SJCRH30 (cell line): ENCODE measurements at regions not wholly inside any gene's neighbourhood (a gene's known extent, or its start where the extent isn't known, plus 50 kb on each side); places are given as distances from the start of the nearest gene placed in this dataset.

Source experiments
- DNase-seq, 2 experiments: peaks; one replicate each; pipeline ENCODE4 v3.0.0-alpha.2; 2015 to 2020
- H3K27ac ChIP-seq: fragments of 250-450 bp; sonication (Bioruptor Pico); 2 replicates; pipeline ENCODE4 v1.5.1; 2020; ENCODE audit warnings: mild to moderate bottlenecking, moderate library complexity
- H3K27me3 ChIP-seq: fragments of 250-450 bp; sonication (Bioruptor Pico); 2 replicates; pipeline ENCODE4 v1.5.1; 2020; ENCODE audit warnings: mild to moderate bottlenecking, moderate library complexity
- H3K36me3 ChIP-seq: fragments of 250-450 bp; sonication (Bioruptor Pico); 2 replicates; pipeline ENCODE4 v1.5.1; 2020; ENCODE audit warnings: mild to moderate bottlenecking, moderate library complexity
- H3K4me1 ChIP-seq: fragments of 250-450 bp; sonication (Bioruptor Pico); 2 replicates; pipeline ENCODE4 v1.5.1; 2020; ENCODE audit warnings: mild to moderate bottlenecking, moderate library complexity
- H3K4me3 ChIP-seq: fragments of 250-450 bp; sonication (Bioruptor Pico); 2 replicates; pipeline ENCODE4 v1.5.1; 2020; ENCODE audit warnings: mild to moderate bottlenecking, moderate library complexity
- H3K9me3 ChIP-seq: fragments of 250-450 bp; sonication (Bioruptor Pico); replicated peaks from 2 replicates; pipeline ENCODE4 v1.5.1; 2020; ENCODE audit warnings: mild to moderate bottlenecking, moderate library complexity

DNA sequence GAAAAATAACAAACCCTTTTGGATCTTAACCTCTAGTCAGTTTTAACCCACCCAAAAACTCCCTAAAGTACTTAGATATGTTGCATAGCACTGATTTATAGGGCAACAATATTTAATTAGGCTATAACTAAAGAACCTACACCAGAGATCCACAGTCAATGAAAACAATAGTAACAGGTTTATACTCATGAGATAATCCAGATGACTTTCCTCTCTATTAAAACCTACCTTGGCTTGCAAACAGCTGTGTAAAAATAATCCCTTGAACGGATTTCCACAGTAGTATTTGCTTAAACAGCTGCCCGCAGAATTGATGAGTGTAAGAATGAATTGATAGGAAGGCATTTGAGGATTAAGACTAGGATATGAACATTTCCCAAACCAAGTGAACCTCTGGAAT, 104.3 kb upstream of the PTPRR start:
- H3K36me3 ChIP-seq = no peaks in the 10 kb centered on the region
- no peak overlapping the region for H3K27ac ChIP-seq
- no peak for DNase-seq
- no peaks in the 10 kb centered on the region for H3K4me1 ChIP-seq
- no peaks in the 10 kb centered on the region for H3K27me3 ChIP-seq
- H3K9me3 ChIP-seq = no peaks in the 10 kb centered on the region
- no peak overlapping the region for H3K4me3 ChIP-seq

DNA sequence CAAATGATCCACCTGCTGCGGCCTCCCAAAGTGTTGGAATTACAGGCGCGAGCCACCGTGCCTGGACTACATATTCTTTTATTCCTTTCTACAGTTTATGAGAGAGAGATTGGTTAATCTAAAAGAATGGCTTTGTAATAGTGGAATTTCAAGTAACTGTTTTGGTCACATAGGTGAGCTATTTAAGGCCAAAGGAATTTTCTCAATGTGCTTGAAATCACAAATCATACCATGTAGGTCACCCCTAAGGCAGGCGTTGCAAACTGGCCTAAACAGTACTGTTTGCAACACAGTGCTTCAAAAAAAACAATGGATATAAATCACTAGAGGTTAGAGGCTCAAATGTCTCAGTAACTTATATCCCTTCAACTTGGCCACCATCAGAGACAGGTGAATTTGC, 103.7 kb upstream of the PTPRR start:
- H3K27ac ChIP-seq = no peak overlapping the region
- DNase-seq = no peak
- no peaks in the 10 kb centered on the region for H3K4me1 ChIP-seq
- no peaks in the 10 kb centered on the region for H3K36me3 ChIP-seq
- no peaks in the 10 kb centered on the region for H3K9me3 ChIP-seq
- H3K4me3 ChIP-seq = no peak overlapping the region
- H3K27me3 ChIP-seq = no peaks in the 10 kb centered on the region

DNA sequence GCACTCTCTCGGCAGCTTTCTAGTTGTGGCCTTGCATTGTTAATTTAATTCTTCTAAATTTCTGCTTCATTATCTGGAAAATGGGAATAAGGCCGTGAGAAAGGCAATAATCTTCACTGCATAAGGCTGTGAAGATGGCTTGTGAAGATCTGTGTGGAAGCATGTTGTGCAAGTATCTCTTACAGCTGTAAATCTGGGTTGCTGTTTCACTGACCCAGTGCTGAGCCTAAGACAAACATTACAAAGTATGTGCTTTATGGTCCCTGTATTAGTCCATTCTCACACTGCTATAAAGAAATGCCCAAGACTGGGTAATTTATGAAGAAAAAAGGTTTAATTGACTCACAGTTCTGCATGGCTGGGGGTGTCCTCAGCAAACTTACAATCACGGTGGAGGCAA, 101.0 kb upstream of the PTPRR start:
- H3K4me3 ChIP-seq = no peak overlapping the region
- H3K27me3 ChIP-seq = no peaks in the 10 kb centered on the region
- DNase-seq = no peak
- no peaks in the 10 kb centered on the region for H3K9me3 ChIP-seq
- H3K27ac ChIP-seq = no peak overlapping the region
- no peaks in the 10 kb centered on the region for H3K36me3 ChIP-seq
- no peaks in the 10 kb centered on the region for H3K4me1 ChIP-seq

DNA sequence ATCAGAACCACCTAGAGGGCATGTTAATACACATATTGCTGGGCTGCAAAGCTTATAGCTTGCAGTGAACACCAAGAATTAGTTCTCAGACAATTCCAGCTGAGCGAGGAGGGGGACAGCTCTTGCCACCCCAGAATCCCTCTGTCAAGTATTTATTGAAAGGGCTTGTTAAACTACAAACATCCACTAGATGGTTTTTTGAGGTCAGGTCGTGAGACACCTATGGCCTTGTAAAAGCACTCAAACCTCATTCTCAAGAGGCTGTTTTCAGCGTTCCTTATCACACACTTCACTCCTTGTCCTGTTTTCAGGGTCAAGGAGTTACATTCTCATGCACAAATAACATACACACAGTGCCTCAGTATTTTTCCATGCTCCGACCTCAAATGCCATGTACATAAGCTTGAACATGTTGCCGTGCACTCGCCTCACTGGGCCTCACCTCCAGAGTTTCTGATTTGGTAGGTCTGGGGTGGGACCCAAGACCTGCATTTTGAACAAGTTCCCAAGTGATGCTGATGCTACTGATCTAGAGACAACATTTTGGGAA, 98.8 kb upstream of the PTPRR start:
- Histone ChIP-seq H3K9me3 (no peaks in the 10 kb centered on the region), H3K4me1 (no peaks in the 10 kb centered on the region), H3K27me3 (no peaks in the 10 kb centered on the region), H3K36me3 (no peaks in the 10 kb centered on the region), H3K4me3 (no peak overlapping the region), H3K27ac (no peak overlapping the region)
- no peak for DNase-seq

DNA sequence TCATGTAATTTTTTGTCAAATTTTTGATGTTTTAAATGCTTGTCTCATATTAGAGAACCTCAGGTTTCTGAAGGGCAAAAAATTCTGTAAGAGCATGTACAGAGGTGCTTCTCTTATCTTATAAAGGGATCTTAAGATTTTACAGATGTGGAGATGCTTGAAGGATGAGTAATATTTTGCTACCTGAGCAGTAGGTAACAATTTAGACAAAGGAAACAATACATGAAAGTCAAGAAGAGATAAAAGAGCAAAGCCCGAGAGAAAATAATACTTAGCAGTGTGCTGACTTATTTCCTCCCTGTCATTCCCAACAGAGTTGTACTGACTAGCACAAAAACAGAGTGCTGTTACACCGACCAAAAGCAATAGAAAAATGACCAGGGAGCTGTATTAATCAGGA, 98.1 kb upstream of the PTPRR start:
- Histone ChIP-seq H3K27me3 (no peaks in the 10 kb centered on the region), H3K4me3 (no peak overlapping the region), H3K4me1 (no peaks in the 10 kb centered on the region), H3K9me3 (no peaks in the 10 kb centered on the region), H3K27ac (no peak overlapping the region), H3K36me3 (no peaks in the 10 kb centered on the region)
- no peak for DNase-seq

DNA sequence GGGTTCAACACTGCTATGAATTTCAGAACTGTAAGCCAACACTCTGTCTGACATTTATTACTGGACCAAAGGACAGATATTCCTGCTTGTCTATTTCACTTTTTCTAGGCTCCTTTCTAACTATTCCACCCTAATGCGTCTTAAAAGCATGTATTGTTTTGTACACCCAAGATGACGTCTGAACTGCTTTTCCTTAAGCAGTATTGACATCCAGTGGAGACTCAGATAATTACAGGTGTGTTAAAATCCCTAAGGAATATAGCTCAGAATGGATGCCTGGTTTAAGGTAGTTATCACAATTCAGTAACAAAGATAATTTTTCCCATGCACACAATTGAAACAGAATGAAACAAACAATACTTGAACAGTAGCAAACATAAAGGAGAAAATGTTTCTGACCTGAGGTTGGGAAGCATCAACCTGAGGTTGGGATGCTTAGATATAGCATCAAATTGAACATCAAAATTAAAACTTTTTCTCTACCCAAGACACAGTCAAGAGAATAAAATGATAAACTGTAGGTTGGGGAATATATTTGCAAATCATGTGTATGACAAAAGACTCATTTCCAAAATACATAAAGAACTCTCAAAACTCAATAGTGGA, 93.7 kb upstream of the PTPRR start:
- DNase-seq = peak in 1 of 2 experiments; percentile 62
- Histone ChIP-seq H3K27ac (no peak overlapping the region), H3K36me3 (no peaks in the 10 kb centered on the region), H3K9me3 (no peaks in the 10 kb centered on the region), H3K4me3 (no peak overlapping the region), H3K27me3 (no peaks in the 10 kb centered on the region), H3K4me1 (peaks cover 3% of the 10 kb centered on the region; the same call in 1 of the 2 replicates)

DNA sequence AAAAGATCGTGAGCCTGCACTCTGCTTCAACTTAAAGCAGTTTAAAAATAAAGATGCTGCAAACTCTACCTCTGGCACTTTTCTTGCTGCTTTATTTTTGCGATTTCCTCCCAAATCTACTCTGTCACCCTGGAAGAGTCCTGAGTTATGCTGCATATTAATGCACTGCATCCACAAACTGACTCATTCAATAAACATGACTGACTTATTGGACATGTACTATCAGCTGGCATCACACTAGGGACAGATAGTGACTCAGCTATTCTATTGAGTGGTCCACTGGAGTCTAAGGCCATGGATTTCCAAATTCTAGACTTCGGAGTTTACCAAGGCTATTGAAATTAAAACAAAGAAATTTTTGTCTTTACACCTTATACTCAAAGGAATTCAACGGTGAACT, 90.7 kb upstream of the PTPRR start:
- Histone ChIP-seq H3K9me3 (no peaks in the 10 kb centered on the region), H3K27me3 (no peaks in the 10 kb centered on the region), H3K4me3 (no peak overlapping the region), H3K36me3 (no peaks in the 10 kb centered on the region), H3K4me1 (peaks cover 12% of the 10 kb centered on the region), H3K27ac (no peak overlapping the region)
- peak in 1 of 2 experiments; percentile 13 for DNase-seq

DNA sequence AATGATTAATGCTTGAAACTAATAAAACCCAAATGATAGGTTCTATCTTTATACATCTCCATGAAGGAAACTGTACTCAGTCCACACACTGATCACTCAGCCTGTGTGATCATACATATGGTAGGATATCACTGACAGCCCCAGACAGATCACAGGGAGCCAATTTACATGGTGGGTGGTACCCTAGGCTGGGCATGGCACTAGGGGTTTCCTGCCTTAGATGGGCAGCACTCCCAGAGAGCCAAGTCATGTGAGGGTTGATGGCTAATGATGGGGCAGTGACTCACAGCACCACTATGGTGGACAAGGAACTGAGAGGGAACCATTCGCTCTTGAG, 89.6 kb upstream of the PTPRR start:
- no peaks in the 10 kb centered on the region for H3K9me3 ChIP-seq
- no peaks in the 10 kb centered on the region for H3K36me3 ChIP-seq
- H3K4me3 ChIP-seq = no peak overlapping the region
- H3K4me1 ChIP-seq = peaks cover 12% of the 10 kb centered on the region
- no peaks in the 10 kb centered on the region for H3K27me3 ChIP-seq
- no peak overlapping the region for H3K27ac ChIP-seq
- no peak for DNase-seq

DNA sequence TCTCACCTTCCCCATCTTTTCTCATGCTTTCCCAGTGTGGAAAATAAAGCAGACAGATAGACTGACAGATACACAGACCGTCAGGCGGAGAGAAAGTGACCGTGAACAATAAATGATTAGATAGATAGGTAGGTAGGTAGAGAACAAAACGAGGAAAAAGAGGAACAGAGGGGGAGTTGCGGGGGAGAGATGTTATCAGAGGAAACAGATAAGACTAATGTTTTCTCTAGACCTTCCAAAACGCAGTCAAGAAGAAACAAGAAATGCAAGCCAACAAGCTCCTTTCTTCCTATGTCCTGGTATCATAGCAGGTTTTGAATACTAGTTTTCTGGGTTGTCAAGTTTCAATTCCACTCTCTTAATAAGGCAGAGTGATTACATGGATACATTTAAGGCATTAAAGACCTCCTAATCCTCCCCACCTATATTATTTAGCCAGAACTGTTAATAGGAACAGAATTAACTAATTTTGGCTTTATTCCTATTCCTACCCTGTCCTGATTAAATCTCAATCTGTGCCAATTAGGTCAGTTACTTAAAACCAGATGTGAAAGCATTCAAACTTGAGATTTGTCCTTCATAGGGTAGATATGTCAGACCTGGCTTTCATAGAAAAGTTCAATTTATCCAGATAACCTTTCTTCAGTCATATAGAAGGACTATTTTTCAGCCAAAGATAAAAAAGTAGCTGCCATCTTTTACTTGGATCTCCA, 89.0 kb upstream of the PTPRR start:
- no peaks in the 10 kb centered on the region for H3K36me3 ChIP-seq
- peaks cover 12% of the 10 kb centered on the region for H3K4me1 ChIP-seq
- H3K27me3 ChIP-seq = no peaks in the 10 kb centered on the region
- no peak overlapping the region for H3K27ac ChIP-seq
- DNase-seq = no peak
- H3K9me3 ChIP-seq = no peaks in the 10 kb centered on the region
- no peak overlapping the region for H3K4me3 ChIP-seq

DNA sequence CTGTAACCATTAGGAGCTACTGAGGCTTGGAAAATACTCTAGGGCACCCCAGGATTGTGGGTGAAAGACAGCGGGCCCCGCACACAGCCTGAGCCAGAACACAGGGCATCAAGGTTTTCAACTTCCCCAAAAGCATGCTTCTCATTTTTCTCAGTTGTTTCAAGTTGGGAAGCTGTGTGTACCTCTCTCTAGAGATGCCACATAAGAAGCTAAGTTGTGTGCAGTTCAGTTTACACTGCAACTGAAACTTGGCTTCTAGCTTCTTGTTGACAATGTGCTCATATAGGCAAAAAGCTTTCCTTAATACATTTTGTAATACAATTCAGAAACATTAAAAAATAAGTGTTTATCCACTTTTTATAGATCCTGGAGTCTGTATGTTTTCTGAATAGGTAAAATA, 88.1 kb upstream of the PTPRR start:
- no peak for DNase-seq
- Histone ChIP-seq H3K4me1 (peaks cover 12% of the 10 kb centered on the region), H3K4me3 (no peak overlapping the region), H3K27ac (no peak overlapping the region), H3K9me3 (no peaks in the 10 kb centered on the region), H3K27me3 (no peaks in the 10 kb centered on the region), H3K36me3 (no peaks in the 10 kb centered on the region)

DNA sequence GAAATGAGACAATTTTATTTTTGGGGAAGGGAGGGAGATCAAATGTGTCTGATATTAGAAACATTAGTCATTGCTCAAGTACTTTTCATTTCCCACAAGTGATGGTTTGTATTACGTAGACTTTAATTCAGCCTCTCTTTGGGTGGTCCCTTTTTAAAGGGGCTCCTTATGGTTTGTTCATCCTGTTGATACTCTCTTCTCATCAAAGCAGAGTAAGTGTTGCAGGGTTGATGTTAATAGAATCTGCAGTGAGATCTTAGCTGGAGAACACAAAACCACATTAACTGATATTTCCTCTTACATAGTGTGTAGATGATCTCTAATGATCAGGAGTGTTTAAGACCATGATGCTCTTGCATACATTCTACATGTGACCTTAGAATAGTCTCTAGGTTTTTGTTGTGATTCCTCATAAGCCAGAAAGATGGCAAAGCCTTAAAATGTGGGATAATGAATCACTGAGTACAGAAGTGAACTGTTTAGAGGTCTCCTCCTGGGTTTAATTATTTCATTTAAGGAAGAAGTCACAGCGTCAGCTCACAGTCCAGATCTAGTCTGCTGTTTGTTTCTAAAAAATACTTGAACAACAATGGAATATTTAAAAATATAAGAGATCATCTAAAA, 87.4 kb upstream of the PTPRR start:
- no peaks in the 10 kb centered on the region for H3K9me3 ChIP-seq
- peaks cover 12% of the 10 kb centered on the region for H3K4me1 ChIP-seq
- H3K4me3 ChIP-seq = no peak overlapping the region
- H3K27me3 ChIP-seq = no peaks in the 10 kb centered on the region
- no peak overlapping the region for H3K27ac ChIP-seq
- no peaks in the 10 kb centered on the region for H3K36me3 ChIP-seq
- peak; percentile 11 to 42 for DNase-seq

DNA sequence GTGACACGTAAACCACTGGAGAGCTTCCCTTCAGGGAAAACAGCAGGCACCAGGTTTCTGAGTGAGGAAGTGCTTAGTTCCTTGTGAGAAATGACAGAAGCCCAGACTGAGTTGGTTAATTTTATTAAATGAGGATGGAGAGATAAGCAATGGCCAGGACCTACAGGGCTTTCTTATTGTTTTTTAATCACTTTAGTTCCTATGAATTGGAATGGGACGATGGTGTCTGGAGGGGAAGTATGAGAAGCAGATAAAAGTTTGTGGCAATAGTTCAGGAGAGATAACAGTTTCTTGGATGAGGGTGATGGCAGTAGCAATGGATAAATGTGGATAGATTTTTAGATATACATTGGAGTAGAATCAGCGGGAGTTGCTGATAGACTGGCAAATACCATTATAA, 86.5 kb upstream of the PTPRR start:
- Histone ChIP-seq H3K4me3 (no peak overlapping the region), H3K9me3 (no peaks in the 10 kb centered on the region), H3K4me1 (peaks cover 12% of the 10 kb centered on the region), H3K27me3 (no peaks in the 10 kb centered on the region), H3K36me3 (no peaks in the 10 kb centered on the region), H3K27ac (no peak overlapping the region)
- no peak for DNase-seq

DNA sequence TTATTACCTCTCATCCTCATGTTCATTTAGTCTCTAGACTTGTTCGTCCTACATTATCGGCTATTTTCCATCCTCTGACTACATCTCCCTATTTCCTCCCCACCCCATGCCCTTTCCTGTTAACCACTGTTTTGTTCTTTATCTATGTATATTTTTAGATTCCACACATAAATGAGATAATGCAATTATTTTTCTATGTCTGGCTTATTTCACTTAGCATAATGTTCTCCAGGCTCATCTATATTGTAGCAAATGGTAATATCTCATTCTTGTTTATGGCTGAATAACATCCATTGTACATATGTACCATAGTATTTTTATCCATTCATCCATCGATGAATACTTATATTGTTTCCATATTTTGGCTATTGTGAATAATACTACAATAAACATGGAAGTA, 84.6 kb upstream of the PTPRR start:
- H3K4me1 ChIP-seq = peaks cover 9% of the 10 kb centered on the region; the same call in 1 of the 2 replicates
- no peak for DNase-seq
- H3K36me3 ChIP-seq = no peaks in the 10 kb centered on the region
- no peaks in the 10 kb centered on the region for H3K27me3 ChIP-seq
- H3K27ac ChIP-seq = no peak overlapping the region
- no peak overlapping the region for H3K4me3 ChIP-seq
- no peaks in the 10 kb centered on the region for H3K9me3 ChIP-seq

DNA sequence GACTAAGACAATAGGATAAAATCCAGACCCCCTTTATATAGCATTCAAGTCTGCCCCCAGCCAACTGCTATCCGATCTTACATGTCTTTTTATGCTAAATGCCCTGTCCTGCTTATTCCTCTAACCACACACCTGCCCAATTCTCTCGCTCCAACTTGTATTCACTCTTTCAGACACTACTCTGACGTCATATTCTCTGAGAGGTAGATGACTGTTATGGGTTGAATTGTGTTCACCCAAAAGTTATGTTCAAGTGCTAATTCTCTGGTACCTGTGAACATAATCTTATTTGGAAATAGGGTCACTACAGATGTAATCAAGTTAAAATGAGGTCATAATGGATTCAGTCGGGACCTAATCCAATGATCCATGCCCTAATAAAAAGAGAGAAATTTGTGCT, 84.0 kb upstream of the PTPRR start:
- Histone ChIP-seq H3K27me3 (no peaks in the 10 kb centered on the region), H3K9me3 (no peaks in the 10 kb centered on the region), H3K36me3 (no peaks in the 10 kb centered on the region), H3K4me1 (peaks cover 9% of the 10 kb centered on the region; the same call in 1 of the 2 replicates), H3K4me3 (no peak overlapping the region), H3K27ac (no peak overlapping the region)
- no peak for DNase-seq

DNA sequence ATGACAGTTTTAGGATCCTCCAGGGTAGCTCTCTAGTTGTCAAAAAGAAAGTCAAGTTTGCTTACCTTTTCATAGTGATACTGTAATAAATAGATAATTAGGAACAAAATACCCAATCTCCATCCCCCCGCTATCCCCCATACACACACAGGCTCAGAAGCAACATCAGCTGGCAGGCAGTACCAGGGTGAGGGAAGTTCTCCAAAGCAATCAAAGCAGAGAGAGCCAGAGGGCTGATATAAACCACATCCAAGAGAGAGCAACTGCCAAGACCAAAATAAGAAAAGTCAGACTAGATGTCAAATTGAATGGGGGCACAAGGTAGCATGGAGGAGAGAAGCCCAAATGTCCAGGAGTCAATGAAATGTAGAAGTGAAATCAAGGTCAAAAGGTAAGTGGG, 80.2 kb upstream of the PTPRR start:
- no peak overlapping the region for H3K27ac ChIP-seq
- no peaks in the 10 kb centered on the region for H3K27me3 ChIP-seq
- no peaks in the 10 kb centered on the region for H3K9me3 ChIP-seq
- H3K4me3 ChIP-seq = no peak overlapping the region
- DNase-seq = no peak
- H3K36me3 ChIP-seq = no peaks in the 10 kb centered on the region
- H3K4me1 ChIP-seq = no peaks in the 10 kb centered on the region
